ENCODE measurements at regions not wholly inside any gene's neighbourhood (a gene's known extent, or its start where the extent isn't known, plus 50 kb on each side); places are given as distances from the start of the nearest gene placed in this dataset.

DNA sequence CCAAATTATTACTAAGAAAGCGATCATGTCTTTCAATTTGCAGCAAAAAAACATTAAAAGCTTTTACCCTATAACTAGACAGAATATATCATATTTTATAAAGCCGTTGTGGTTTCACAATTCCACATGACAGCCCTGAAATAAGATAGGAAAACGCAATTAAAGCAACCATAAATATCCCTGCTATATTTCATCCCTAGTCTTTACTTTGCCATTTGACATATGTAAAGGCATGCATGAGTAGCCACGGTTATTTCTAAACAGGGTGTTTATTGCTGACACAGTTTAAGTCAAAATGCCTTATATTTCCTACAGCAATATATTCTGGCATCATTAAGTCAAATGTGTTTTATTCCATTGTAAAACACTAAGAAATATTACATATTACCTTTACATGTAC, 239.9 kb downstream of the DSEL start:
- TF ChIP-seq, protein P1, sequence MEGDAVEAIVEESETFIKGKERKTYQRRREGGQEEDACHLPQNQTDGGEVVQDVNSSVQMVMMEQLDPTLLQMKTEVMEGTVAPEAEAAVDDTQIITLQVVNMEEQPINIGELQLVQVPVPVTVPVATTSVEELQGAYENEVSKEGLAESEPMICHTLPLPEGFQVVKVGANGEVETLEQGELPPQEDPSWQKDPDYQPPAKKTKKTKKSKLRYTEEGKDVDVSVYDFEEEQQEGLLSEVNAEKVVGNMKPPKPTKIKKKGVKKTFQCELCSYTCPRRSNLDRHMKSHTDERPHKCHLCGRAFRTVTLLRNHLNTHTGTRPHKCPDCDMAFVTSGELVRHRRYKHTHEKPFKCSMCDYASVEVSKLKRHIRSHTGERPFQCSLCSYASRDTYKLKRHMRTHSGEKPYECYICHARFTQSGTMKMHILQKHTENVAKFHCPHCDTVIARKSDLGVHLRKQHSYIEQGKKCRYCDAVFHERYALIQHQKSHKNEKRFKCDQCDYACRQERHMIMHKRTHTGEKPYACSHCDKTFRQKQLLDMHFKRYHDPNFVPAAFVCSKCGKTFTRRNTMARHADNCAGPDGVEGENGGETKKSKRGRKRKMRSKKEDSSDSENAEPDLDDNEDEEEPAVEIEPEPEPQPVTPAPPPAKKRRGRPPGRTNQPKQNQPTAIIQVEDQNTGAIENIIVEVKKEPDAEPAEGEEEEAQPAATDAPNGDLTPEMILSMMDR (IDR thresholded peaks at IDR 0.05; ENCODE audit: control extremely low read depth in 1 of 3, insufficient read depth in 1 of 3, low read depth in 1 of 3, low read length in 3 of 3) = no peak
- TF ChIP-seq EP300 (IDR thresholded peaks at IDR 0.05; ENCODE audit: borderline replicate concordance in 1 of 2, low read depth in 2 of 2, low read length in 2 of 2) (no peak), EZH2 (IDR thresholded peaks at IDR 0.05; ENCODE audit: low read depth, low read length, severe bottlenecking) (no peak)
- TF ChIP-seq, protein P2, sequence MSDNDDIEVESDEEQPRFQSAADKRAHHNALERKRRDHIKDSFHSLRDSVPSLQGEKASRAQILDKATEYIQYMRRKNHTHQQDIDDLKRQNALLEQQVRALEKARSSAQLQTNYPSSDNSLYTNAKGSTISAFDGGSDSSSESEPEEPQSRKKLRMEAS (IDR thresholded peaks at IDR 0.05) = no peak

Data from H1 (cell line).